ENCODE measurements at regions not wholly inside any gene's neighbourhood (a gene's known extent, or its start where the extent isn't known, plus 50 kb on each side); places are given as distances from the start of the nearest gene placed in this dataset.

- no peak for DNase-seq (ENCODE audit: low read depth, low spot score)
- H3K79me2 ChIP-seq (ENCODE audit: insufficient read depth, low read length): no peaks in the 10 kb centered on the region
- intact Hi-C loops (cut with micrococcal nuclease): no loop called here
- H3K9me2 ChIP-seq (ENCODE audit: insufficient read depth): no peaks in the 10 kb centered on the region
- RAD21 ChIA-PET (ENCODE audit: low non-redundant PET in 1 of 2, low total read pairs in 2 of 2, uncharacterized antibody in 2 of 2, unreplicated experiment in 2 of 2): no interaction called here
- peaks cover 14% of the 10 kb centered on the region; the same call in 1 of the 2 replicates for H3K27me3 ChIP-seq (ENCODE audit: insufficient read depth, low read length)
- H3K9me3 ChIP-seq (ENCODE audit: control insufficient read depth in 1 of 2, insufficient read depth in 1 of 2, low read depth in 1 of 2, low read length in 2 of 2): no peaks in the 10 kb centered on the region
- TF ChIP-seq YY1 (IDR thresholded peaks at IDR 0.05; ENCODE audit: extremely low read depth, insufficient replicate concordance, low read depth, low read length) (no peak), EZH2phosphoT487 (IDR thresholded peaks at IDR 0.05; ENCODE audit: borderline replicate concordance) (no peak)
- no peak overlapping the region for H3K27ac ChIP-seq (ENCODE audit: low read depth, low read length)
- no peak overlapping the region for H3K4me2 ChIP-seq (ENCODE audit: low read length)
- CTCF ChIA-PET: interaction anchor here (1.4 to 2.1 kb wide), 3 partner anchors 9 to 33 kb away, joined by 3 to 10 read pairs (median 3); no protein-coding TSS in a partner anchor
- H3K9ac ChIP-seq (ENCODE audit: low read length): no peak overlapping the region
- POLR2A ChIA-PET: no interaction called here
- H4K20me1 ChIP-seq (ENCODE audit: insufficient read depth): no peaks in the 10 kb centered on the region
- BruUV-seq (replicated peaks): no TSS peak
- H3K4me3 ChIP-seq (replicated peaks in 1 of 2; ENCODE audit: low read depth in 1 of 2, low read length in 2 of 2): no peak overlapping the region
- no peaks in the 10 kb centered on the region for H3K36me3 ChIP-seq (ENCODE audit: control insufficient read depth in 1 of 2, insufficient read depth in 2 of 2, low read length in 2 of 2)
- H3K4me1 ChIP-seq (ENCODE audit: control insufficient read depth in 1 of 2, insufficient read depth in 2 of 2, low read length in 2 of 2): no peaks in the 10 kb centered on the region
- no peak overlapping the region for H2AFZ ChIP-seq (ENCODE audit: low read depth, low read length, poor library complexity, severe bottlenecking)
- ATAC-seq: no peak
Observed at GRCh38 chr14:22010545-22011252, 337.1 kb upstream of the OR4E1 start.

- RAD21 ChIA-PET (ENCODE audit: low non-redundant PET in 1 of 2, low total read pairs in 2 of 2, uncharacterized antibody in 2 of 2, unreplicated experiment in 2 of 2): no interaction called here
- Histone ChIP-seq H3K9me3 (ENCODE audit: control insufficient read depth in 1 of 2, insufficient read depth in 1 of 2, low read depth in 1 of 2, low read length in 2 of 2) (no peaks in the 10 kb centered on the region), H3K36me3 (ENCODE audit: control insufficient read depth in 1 of 2, insufficient read depth in 2 of 2, low read length in 2 of 2) (no peaks in the 10 kb centered on the region), H3K4me1 (ENCODE audit: control insufficient read depth in 1 of 2, insufficient read depth in 2 of 2, low read length in 2 of 2) (no peaks in the 10 kb centered on the region), H3K9me2 (ENCODE audit: insufficient read depth) (no peaks in the 10 kb centered on the region), H4K20me1 (ENCODE audit: insufficient read depth) (no peaks in the 10 kb centered on the region), H3K79me2 (ENCODE audit: insufficient read depth, low read length) (no peaks in the 10 kb centered on the region), H3K4me2 (ENCODE audit: low read length) (no peak overlapping the region), H3K4me3 (replicated peaks in 1 of 2; ENCODE audit: low read depth in 1 of 2, low read length in 2 of 2) (no peak overlapping the region), H2AFZ (ENCODE audit: low read depth, low read length, poor library complexity, severe bottlenecking) (no peak overlapping the region), H3K27me3 (ENCODE audit: insufficient read depth, low read length) (peaks cover 9% of the 10 kb centered on the region; the same call in 1 of the 2 replicates), H3K27ac (ENCODE audit: low read depth, low read length) (no peak overlapping the region), H3K9ac (ENCODE audit: low read length) (no peak overlapping the region)
- DNase-seq (ENCODE audit: low read depth, low spot score): no peak
- BruUV-seq (replicated peaks): no TSS peak
- intact Hi-C loops (cut with micrococcal nuclease): no loop called here
- no peak for ATAC-seq
- POLR2A ChIA-PET: no interaction called here
- CTCF ChIA-PET: interaction anchor here (1.8 to 2.1 kb wide), 2 partner anchors 12 to 30 kb away, joined by 4 to 10 read pairs; no protein-coding TSS in a partner anchor
- TF ChIP-seq REST (IDR thresholded peaks at IDR 0.05; ENCODE audit: low read depth): no peak
- TF ChIP-seq EGR1 (IDR thresholded peaks at IDR 0.05; ENCODE audit: low read depth): no peak
- no peak for TF ChIP-seq CEBPB (IDR thresholded peaks at IDR 0.05; ENCODE audit: low read depth)
- TF ChIP-seq ZFX (IDR thresholded peaks at IDR 0.05): no peak
- no peak for TF ChIP-seq ZNF274 (IDR thresholded peaks at IDR 0.05; ENCODE audit: low read depth, low read length)
- no peak for TF ChIP-seq ELF1 (IDR thresholded peaks at IDR 0.05; ENCODE audit: borderline replicate concordance, low read depth)
- TF ChIP-seq ZBTB33 (IDR thresholded peaks at IDR 0.05; ENCODE audit: extremely low read depth, insufficient replicate concordance, low read length): no peak
- TF ChIP-seq MAX (IDR thresholded peaks at IDR 0.05): no peak
- TF ChIP-seq ATF3 (IDR thresholded peaks at IDR 0.05): no peak
- TF ChIP-seq EZH2 (IDR thresholded peaks at IDR 0.05): no peak
- no peak for TF ChIP-seq RAD21 (IDR thresholded peaks at IDR 0.05; ENCODE audit: low read depth)
- TF ChIP-seq TCF7L2 (IDR thresholded peaks at IDR 0.05; ENCODE audit: borderline replicate concordance, extremely low read depth, insufficient read depth, insufficient read length): no peak
Observed at GRCh38 chr14:22008766-22009165, 335.1 kb upstream of the OR4E1 start.
